ENCODE measurements at regions not wholly inside any gene's neighbourhood (a gene's known extent, or its start where the extent isn't known, plus 50 kb on each side); places are given as distances from the start of the nearest gene placed in this dataset.
"Not testable (repeated sequence)": the region's sequence is repeated elsewhere in the genome, so short reads cannot be mapped to it uniquely, and the experiment has no call there.

DNA sequence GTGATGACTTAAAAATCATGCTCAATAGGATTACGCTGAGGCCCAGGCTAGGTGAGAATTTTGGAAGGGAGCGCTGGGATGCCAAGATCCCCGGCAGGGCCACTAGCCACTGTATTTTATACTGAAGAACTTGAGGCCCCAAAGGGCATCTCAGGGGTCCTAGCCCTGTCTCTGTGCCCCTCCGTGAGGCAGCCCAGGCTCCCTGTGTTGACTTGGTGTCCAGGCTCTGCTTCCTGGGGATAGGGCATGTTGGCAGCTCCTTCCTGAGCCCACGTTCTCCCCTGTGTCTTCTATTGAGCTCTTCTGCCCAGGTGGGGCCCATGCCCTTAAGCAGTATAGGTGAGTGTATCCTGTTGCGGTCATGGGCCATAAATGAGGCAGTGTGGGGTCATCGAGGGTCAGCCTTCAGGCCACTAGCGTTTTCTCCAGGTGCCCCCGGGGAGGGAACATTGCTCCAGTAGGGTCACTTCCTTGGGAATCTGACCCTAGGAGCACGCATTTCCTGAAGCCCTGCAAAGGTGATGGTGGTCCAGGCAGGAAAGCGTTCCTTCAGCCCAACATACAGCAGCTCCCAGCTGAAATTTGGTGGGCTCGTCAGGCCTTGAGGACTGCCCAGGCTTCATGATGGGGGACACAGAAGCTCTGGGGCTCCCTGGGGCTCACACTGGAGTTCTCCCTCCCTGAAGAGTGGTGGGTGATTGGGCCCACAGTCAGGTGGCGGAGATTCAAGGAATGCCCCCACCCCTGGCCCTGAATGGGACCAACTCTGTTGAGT, 189.4 kb downstream of the UBE3A start:
- TF ChIP-seq, protein P1, sequence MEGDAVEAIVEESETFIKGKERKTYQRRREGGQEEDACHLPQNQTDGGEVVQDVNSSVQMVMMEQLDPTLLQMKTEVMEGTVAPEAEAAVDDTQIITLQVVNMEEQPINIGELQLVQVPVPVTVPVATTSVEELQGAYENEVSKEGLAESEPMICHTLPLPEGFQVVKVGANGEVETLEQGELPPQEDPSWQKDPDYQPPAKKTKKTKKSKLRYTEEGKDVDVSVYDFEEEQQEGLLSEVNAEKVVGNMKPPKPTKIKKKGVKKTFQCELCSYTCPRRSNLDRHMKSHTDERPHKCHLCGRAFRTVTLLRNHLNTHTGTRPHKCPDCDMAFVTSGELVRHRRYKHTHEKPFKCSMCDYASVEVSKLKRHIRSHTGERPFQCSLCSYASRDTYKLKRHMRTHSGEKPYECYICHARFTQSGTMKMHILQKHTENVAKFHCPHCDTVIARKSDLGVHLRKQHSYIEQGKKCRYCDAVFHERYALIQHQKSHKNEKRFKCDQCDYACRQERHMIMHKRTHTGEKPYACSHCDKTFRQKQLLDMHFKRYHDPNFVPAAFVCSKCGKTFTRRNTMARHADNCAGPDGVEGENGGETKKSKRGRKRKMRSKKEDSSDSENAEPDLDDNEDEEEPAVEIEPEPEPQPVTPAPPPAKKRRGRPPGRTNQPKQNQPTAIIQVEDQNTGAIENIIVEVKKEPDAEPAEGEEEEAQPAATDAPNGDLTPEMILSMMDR (IDR thresholded peaks at IDR 0.05) = no peak
- intact Hi-C loops (cut with DNase I) = no loop called here
- DNase-seq = peak in 3 of 6 donors; percentile 5 to 22 (median 20)
- no peaks in the 10 kb centered on the region for H3K9me3 ChIP-seq
- H3K4me1 ChIP-seq = no peaks in the 10 kb centered on the region
- no peak overlapping the region for H3K4me3 ChIP-seq
- ATAC-seq = no peak
- H3K27ac ChIP-seq = no peak overlapping the region
- FAIRE-seq = no peak
- 78 to 82% methylated on average over 13 of the region's 13 CpGs for WGBS, 2 donors
- H3K36me3 ChIP-seq = no peaks in the 10 kb centered on the region
- no peaks in the 10 kb centered on the region for H3K27me3 ChIP-seq

- TF ChIP-seq, protein P1 (IDR thresholded peaks at IDR 0.05) = no peak
- peak in 4 of 6 donors; percentile 2 to 38 (median 18) for DNase-seq
- 58 to 70% methylated on average over 5 of the region's 5 CpGs for WGBS, 2 donors
Observed at GRCh38 chr15:25250011-25250596, 188.7 kb downstream of the UBE3A start.

DNA sequence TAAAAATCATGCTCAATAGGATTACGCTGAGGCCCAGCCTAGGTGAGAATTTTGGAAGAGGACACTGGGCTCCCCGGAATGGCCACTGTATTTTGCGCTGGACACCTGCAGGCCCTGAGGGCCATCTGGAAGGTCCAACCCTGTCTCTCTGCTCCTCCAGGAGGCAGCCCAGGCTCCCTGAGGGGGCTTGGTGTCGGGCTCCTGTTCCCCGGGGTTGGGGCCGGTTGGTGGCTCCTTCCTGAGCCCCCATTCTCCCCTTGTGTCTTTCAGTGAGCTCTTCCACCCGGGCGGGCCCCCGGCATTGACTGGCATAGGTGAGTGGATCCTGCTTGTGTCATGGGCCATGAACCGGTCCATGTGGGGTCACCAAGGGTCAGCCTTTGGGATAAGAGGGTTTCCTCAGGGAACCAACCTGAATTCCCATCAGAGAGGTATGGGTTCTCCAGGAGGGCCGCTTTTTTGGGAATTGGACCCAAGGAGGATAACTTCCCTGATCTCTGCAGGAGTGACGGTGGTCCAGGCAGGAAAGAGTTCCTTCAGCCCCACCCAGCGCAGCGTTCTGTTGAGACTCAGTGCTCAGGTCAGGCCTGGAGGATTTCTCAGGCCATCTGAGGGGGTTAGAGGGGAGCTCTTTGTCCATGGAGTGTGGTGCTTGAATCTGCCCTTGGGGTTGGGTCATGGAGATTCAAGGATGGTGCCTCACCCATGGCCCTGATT, 187.8 kb downstream of the UBE3A start:
- H3K27ac ChIP-seq = no peak overlapping the region
- H3K36me3 ChIP-seq = no peaks in the 10 kb centered on the region
- 86 to 87% methylated on average over 14 of the region's 14 CpGs for WGBS, 2 donors
- H3K9me3 ChIP-seq = no peaks in the 10 kb centered on the region
- no peaks in the 10 kb centered on the region for H3K4me1 ChIP-seq
- no peak overlapping the region for H3K4me3 ChIP-seq
- TF ChIP-seq, protein P1 (IDR thresholded peaks at IDR 0.05) = no peak
- peak in 3 of 6 donors; percentile 4 to 37 (median 34) for DNase-seq
- intact Hi-C loops (cut with DNase I) = no loop called here
- ATAC-seq = no peak
- no peak for FAIRE-seq
- no peaks in the 10 kb centered on the region for H3K27me3 ChIP-seq

More at GRCh38 chr15:25250011-25250596, 188.7 kb downstream of the UBE3A start:
- no peak overlapping the region for H3K27ac ChIP-seq
- intact Hi-C loops (cut with DNase I) = no loop called here
- no peaks in the 10 kb centered on the region for H3K27me3 ChIP-seq
- no peak for FAIRE-seq
- no peak for ATAC-seq
- no peaks in the 10 kb centered on the region for H3K36me3 ChIP-seq
- H3K9me3 ChIP-seq = no peaks in the 10 kb centered on the region
- no peaks in the 10 kb centered on the region for H3K4me1 ChIP-seq
- no peak overlapping the region for H3K4me3 ChIP-seq

DNA sequence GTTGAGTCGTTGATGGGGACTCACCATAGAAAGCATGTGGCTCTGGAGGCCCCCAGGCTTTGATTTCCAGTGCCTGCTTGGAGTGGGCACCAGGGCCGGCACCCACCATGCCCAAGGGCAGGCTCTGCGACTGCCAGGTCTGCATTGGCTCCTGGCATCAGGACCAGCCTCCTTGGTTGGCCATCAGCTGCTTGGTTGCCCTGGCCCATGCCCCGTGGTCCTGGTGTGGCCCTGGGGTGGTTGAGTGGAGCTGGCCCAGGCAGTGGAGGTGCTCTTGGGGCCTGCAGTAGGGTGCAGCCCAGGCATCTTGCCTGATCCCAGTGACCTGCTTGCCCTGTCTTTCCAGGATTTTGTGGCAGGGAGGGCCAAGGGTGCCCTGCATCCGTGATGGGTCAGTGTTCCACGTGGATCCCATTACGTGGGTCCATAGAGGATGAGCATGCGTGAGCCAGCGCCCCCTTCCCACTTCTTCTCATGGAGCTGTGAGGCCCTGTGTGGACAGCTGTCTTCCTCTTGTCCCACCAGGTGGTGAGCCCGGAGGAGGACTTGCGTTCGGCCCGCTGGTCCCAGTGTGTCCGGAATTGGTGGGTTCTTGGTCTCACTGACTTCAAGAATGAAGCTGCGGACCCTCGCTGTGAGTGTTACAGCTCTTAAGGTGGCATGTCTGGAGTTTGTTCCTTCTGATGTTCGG, 187.0 kb downstream of the UBE3A start:
- no peaks in the 10 kb centered on the region for H3K36me3 ChIP-seq
- peak in 3 of 6 donors; percentile 5 to 42 (median 37) for DNase-seq
- no peak for FAIRE-seq
- no peak for ATAC-seq
- no peaks in the 10 kb centered on the region for H3K27me3 ChIP-seq
- TF ChIP-seq, protein P1 (IDR thresholded peaks at IDR 0.05) = no peak
- no peak overlapping the region for H3K4me3 ChIP-seq
- H3K4me1 ChIP-seq = no peaks in the 10 kb centered on the region
- WGBS, 2 donors = 77 to 83% methylated on average over 17 of the region's 17 CpGs
- no peak overlapping the region for H3K27ac ChIP-seq
- intact Hi-C loops (cut with DNase I) = no loop called here
- H3K9me3 ChIP-seq = no peaks in the 10 kb centered on the region

GRCh38 chr15:25253048-25253973, 185.5 kb downstream of the UBE3A start:
- WGBS, 2 donors = 86 to 91% methylated on average over 20 to 34 of the region's 35 CpGs
- H3K4me3 ChIP-seq; H3K27ac ChIP-seq; H3K4me1 ChIP-seq; FAIRE-seq; H3K27me3 ChIP-seq; ATAC-seq; H3K9me3 ChIP-seq; H3K36me3 ChIP-seq; intact Hi-C loops (cut with DNase I): not testable (repeated sequence)
- peak in 2 of 6 donors; percentile 42 to 50 for DNase-seq
